Gastrocnemius medialis (tissue), 4 donors: ENCODE measurements at regions not wholly inside any gene's neighbourhood (a gene's known extent, or its start where the extent isn't known, plus 50 kb on each side); places are given as distances from the start of the nearest gene placed in this dataset.

Experiments used
- ATAC-seq, 2 donors: fragments of 150-250 bp; one replicate each; pipeline ENCODE4 v1.9.1; 2016
- DNase-seq, 2 donors: peaks; one replicate each; pipeline ENCODE4 v3.0.0-alpha.2; 2019
- H3K27ac ChIP-seq, 4 donors: fragments of 200-600 bp; sonication (generic); 1 replicate in 1 of 4; 2 replicates in 3 of 4; pipeline ENCODE4 v1.5.1; 2016 to 2018; ENCODE audit warnings: mild to moderate bottlenecking in 2 of 4, moderate library complexity in 1 of 4
- H3K27me3 ChIP-seq, 3 donors: fragments of 200-600 bp; sonication (generic) in 2 of 3; 1 replicate in 1 of 3; 2 replicates in 2 of 3; pipeline versions ENCODE4 v1.5.1 to v1.6.0; 2016 to 2019; ENCODE audit warnings: mild to moderate bottlenecking in 1 of 3, moderate library complexity in 1 of 3
- H3K36me3 ChIP-seq, 2 donors: fragments of 200-600 bp; sonication (generic) in 1 of 2; one replicate each; pipeline ENCODE4 v1.5.1; 2017 to 2018
- H3K4me1 ChIP-seq, 2 donors: fragments of 200-600 bp; sonication (generic) in 1 of 2; one replicate each; pipeline ENCODE4 v1.5.1; 2016 to 2017; ENCODE audit warnings: mild to moderate bottlenecking in 2 of 2
- H3K4me3 ChIP-seq, 4 donors: fragments of 200-600 bp; sonication (generic) in 3 of 4; 1 replicate in 1 of 4; 2 replicates in 3 of 4; pipeline ENCODE4 v1.5.1; 2016 to 2019; ENCODE audit warnings: mild to moderate bottlenecking in 2 of 4
- H3K9me3 ChIP-seq, 3 donors: fragments of 200-600 bp; sonication (generic) in 2 of 3; 1 replicate in 1 of 3; 2 replicates in 2 of 3; pipeline ENCODE4 v1.5.1; 2016 to 2019
- POLR2A ChIP-seq, 2 donors: fragments of 450-650 bp; IDR thresholded peaks; one replicate each; pipeline ENCODE4 v1.6.1; 2017; ENCODE audit warnings: antibody characterized with exemption in 2 of 2, mild to moderate bottlenecking in 2 of 2, moderate library complexity in 2 of 2
- in situ Hi-C, 4 donors: fragments of 200-750 bp; cut with MboI; loops; one replicate each; pipeline versions ENCODE4 v1.15.0 to v1.8.0; 2017; ENCODE audit warnings: low sequenced_read_pairs in 4 of 4
- intact Hi-C: fragments of 100-400 bp; cut with DNase I; formaldehyde crosslinking; loops from one replicate; pipeline ENCODE4 v1.15.1; 2023; ENCODE audit warnings: low total_unique reads
- TF ChIP-seq, protein P1 (sequence below), 5 experiments: fragments of 450-650 bp in 3 of 5; fragments of 200-600 bp in 2 of 5; sonication (generic) in 2 of 5; IDR thresholded peaks in 4 of 5; conservative IDR thresholded peaks in 1 of 5; 1 replicate in 4 of 5; 2 replicates in 1 of 5; pipeline ENCODE4 v1.5.1; 2016 to 2019; ENCODE audit warnings: antibody characterized with exemption in 5 of 5, mild to moderate bottlenecking in 3 of 5, moderate library complexity in 3 of 5

DNA sequence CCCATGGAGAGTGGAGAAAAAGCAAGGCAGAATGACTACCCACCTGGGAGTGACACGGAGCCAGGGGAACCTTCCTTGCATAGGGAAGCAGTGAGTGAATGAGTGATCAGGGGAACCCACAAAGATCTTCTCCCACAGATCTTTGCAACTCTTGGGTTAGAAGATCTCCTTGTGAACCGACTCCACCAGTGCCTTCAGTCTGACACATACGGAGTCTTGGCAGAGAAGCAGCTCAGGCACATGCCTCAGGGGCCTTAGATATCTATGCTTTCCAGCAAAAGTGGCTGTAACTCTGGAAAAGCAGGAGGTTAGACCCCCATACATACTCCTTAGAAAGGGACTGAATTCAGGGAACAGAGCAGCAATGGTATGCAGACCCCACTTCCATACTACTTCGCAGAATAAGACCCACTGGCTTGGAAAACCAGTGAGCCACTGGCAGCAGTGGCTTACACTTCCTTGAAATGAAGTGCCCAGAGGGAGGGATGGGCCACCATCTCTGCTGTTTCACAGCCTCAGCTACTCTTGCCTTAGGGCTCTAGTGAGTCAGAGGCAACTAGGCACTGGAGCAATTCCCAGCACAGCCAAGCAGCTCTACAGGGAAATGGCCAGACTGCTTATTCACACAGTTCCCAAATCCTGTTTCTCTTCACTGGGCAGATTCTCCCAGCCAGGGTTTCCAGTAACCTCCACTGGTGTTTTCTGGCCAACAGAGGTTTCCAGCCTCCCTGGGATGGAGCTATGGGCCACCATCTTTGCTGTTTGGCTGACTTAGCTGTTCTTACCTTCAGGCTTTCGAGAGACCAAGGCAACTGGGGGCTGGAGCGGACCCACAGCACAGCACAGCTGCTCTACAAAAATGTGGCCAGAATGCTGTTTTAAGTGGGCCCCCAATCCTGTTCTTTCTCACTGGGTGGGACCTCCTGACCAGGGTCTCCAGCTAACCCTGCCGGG lies 82.8 kb upstream of the TCEAL2 start:
- TF ChIP-seq, protein P1, sequence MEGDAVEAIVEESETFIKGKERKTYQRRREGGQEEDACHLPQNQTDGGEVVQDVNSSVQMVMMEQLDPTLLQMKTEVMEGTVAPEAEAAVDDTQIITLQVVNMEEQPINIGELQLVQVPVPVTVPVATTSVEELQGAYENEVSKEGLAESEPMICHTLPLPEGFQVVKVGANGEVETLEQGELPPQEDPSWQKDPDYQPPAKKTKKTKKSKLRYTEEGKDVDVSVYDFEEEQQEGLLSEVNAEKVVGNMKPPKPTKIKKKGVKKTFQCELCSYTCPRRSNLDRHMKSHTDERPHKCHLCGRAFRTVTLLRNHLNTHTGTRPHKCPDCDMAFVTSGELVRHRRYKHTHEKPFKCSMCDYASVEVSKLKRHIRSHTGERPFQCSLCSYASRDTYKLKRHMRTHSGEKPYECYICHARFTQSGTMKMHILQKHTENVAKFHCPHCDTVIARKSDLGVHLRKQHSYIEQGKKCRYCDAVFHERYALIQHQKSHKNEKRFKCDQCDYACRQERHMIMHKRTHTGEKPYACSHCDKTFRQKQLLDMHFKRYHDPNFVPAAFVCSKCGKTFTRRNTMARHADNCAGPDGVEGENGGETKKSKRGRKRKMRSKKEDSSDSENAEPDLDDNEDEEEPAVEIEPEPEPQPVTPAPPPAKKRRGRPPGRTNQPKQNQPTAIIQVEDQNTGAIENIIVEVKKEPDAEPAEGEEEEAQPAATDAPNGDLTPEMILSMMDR (IDR thresholded peaks at IDR 0.05 in 4 of 5, conservative IDR thresholded peaks at IDR 0.05 in 1 of 5), result no peak
- H3K27me3 ChIP-seq, result no peaks in the 10 kb centered on the region
- H3K4me3 ChIP-seq, result no peak overlapping the region
- no peaks in the 10 kb centered on the region for H3K9me3 ChIP-seq
- H3K27ac ChIP-seq, result no peak overlapping the region
- in situ Hi-C loops (no loop called here), intact Hi-C loops (no loop called here)
- no peak for DNase-seq
- H3K36me3 ChIP-seq, result no peaks in the 10 kb centered on the region
- H3K4me1 ChIP-seq, result no peaks in the 10 kb centered on the region
- no peak for ATAC-seq

DNA sequence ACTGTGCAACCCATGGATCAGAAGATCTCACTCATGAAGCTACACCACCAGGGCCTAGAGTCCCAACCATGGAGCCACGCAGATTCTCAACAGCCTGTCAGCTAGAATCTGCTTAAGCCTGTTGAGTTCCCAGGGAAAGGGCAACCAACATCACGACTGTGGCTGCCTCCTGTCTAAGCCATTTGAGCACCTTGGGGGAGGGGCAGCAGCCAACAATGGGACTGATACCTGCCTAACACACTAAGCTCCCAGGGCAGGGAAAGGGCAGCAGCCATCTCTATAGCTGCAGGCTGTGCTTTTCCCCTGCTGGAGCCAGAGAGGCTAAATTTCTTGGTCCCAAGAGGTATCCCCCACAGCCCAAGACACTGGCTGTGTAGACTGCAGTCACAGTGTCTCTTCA lies 96.5 kb upstream of the TCEAL2 start:
- no peak for DNase-seq
- Histone ChIP-seq H3K27ac (no peak overlapping the region), H3K4me3 (no peak overlapping the region), H3K9me3 (peaks cover 0 to 6% (median 0%) of the 10 kb centered on the region in 3 donors), H3K27me3 (peaks cover 0 to 9% (median 0%) of the 10 kb centered on the region in 3 donors), H3K4me1 (no peaks in the 10 kb centered on the region), H3K36me3 (no peaks in the 10 kb centered on the region)
- in situ Hi-C loops (no loop called here), intact Hi-C loops (no loop called here)
- ATAC-seq, result no peak
- TF ChIP-seq, protein P1 (IDR thresholded peaks at IDR 0.05 in 4 of 5, conservative IDR thresholded peaks at IDR 0.05 in 1 of 5), result no peak
- TF ChIP-seq POLR2A (IDR thresholded peaks at IDR 0.05), result no peak

DNA sequence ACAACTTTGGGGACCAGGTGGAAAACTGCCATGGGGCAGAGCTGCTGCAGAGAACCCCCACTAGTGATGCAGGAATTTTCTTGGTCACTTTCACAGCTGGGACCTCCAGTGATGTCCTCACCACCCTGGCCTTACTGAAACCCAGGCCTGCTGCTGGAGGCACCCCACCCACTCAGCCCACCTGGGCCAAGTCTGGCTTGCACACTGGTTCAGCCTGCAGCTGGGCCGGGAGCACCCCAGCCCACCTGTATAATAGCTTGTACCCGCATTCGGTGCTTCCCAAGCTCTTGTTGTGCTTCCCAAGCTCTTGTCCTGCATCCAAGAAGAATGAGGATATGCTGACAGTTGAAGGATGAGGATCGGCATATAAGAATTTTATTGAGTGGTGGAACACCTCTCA lies 86.4 kb upstream of the ZMAT1 start:
- Histone ChIP-seq H3K4me3 (no peak overlapping the region), H3K9me3 (no peaks in the 10 kb centered on the region), H3K27me3 (no peaks in the 10 kb centered on the region), H3K27ac (no peak overlapping the region), H3K36me3 (no peaks in the 10 kb centered on the region), H3K4me1 (no peaks in the 10 kb centered on the region)
- in situ Hi-C loops (loop anchor here in 1 of 4 donors (25.0 kb wide), 1 partner anchor 94 kb away; no protein-coding TSS in a partner anchor), intact Hi-C loops (loop anchor here (10.0 kb wide), 1 partner anchor 57 kb away; no protein-coding TSS in a partner anchor)
- TF ChIP-seq, protein P1 (IDR thresholded peaks at IDR 0.05 in 4 of 5, conservative IDR thresholded peaks at IDR 0.05 in 1 of 5), result no peak
- no peak for TF ChIP-seq POLR2A (IDR thresholded peaks at IDR 0.05)
- ATAC-seq, result no peak
- no peak for DNase-seq

DNA sequence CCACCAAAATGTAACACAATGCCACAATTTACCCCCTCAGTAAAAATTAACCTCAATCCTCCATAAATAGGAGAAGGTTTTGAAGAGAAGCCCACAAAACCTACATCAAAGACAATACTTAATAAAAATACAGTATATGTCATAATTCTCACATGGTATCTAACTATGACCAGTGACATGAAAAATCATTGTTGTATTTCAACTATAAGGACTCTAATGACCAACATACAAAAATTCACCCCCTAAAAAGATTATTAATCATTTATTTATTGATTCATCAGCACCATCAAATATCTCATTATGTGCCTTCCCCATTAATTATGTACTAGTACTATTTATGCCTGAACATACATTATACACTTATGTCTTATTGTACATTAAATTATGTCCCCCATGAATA lies 77.1 kb upstream of the ZMAT1 start:
- H3K27ac ChIP-seq, result no peak overlapping the region

More for the DNA sequence above, 77.1 kb upstream of the ZMAT1 start:
- Histone ChIP-seq H3K4me1 (no peaks in the 10 kb centered on the region), H3K27me3 (no peaks in the 10 kb centered on the region), H3K9me3 (no peaks in the 10 kb centered on the region), H3K4me3 (no peak overlapping the region), H3K36me3 (no peaks in the 10 kb centered on the region)
- TF ChIP-seq, protein P1 (IDR thresholded peaks at IDR 0.05 in 4 of 5, conservative IDR thresholded peaks at IDR 0.05 in 1 of 5), result no peak
- TF ChIP-seq POLR2A (IDR thresholded peaks at IDR 0.05), result no peak
- in situ Hi-C loops (loop anchor here in 1 of 4 donors (25.0 kb wide), 1 partner anchor 103 kb away; no protein-coding TSS in a partner anchor), intact Hi-C loops (no loop called here)
- ATAC-seq, result no peak
- DNase-seq, result no peak
